ENCODE measurements at regions not wholly inside any gene's neighbourhood (a gene's known extent, or its start where the extent isn't known, plus 50 kb on each side); places are given as distances from the start of the nearest gene placed in this dataset.

- TF ChIP-seq EZH2 (IDR thresholded peaks at IDR 0.05; ENCODE audit: low read length, unreplicated experiment) (no peak), CTCF (conservative IDR thresholded peaks at IDR 0.05; ENCODE audit: low read depth, low read length) (no peak), EZH2phosphoT487 (IDR thresholded peaks at IDR 0.05; ENCODE audit: borderline replicate concordance, low read length) (no peak)
Observed at GRCh38 chr14:43755707-43756106, 751.4 kb downstream of the FSCB start.

All from PC-3 (cell line).